Prostate gland (tissue), 2 donors: ENCODE measurements at regions not wholly inside any gene's neighbourhood (a gene's known extent, or its start where the extent isn't known, plus 50 kb on each side); places are given as distances from the start of the nearest gene placed in this dataset.

Experiments
- POLR2A ChIP-seq: fragments of 450-650 bp; IDR thresholded peaks from one replicate; pipeline ENCODE4 v1.6.1; 2016; ENCODE audit warnings: antibody characterized with exemption, mild to moderate bottlenecking
- POLR2AphosphoS5 ChIP-seq: sonication (generic); formaldehyde crosslinking; IDR thresholded peaks from one replicate; pipeline ENCODE4 v1.6.1; 2017; ENCODE audit warnings: antibody characterized with exemption
- TF ChIP-seq, protein P1 (sequence below), 4 experiments: fragments of 200-600 bp in 2 of 4; fragments of 450-650 bp in 2 of 4; sonication (generic) in 2 of 4; IDR thresholded peaks; 1 replicate in 3 of 4; 2 replicates in 1 of 4; pipeline ENCODE4 v1.5.1; 2016 to 2019; ENCODE audit warnings: antibody characterized with exemption in 4 of 4, mild to moderate bottlenecking in 2 of 4, moderate library complexity in 2 of 4

DNA sequence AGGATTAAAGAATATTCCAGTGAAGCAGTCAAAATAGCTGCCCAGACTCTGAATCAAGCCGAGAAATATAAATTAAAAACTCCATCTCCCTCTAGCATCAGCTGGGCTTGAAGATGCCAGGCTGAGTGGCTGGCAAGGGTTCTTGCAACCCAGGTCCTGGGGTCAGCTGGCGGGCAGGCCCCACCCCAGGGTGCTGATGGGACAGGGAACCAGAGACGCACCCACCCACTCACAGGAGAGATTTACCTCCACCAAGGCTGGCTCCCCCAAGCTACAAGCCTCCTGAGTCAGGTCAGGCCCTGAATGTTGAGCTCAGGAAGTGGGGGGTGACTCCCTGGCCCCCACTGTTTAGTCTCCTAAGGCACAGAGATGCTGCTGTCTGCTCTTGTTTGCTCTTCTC, 83.9 kb upstream of the HSPA9 start:
- TF ChIP-seq, protein P1, sequence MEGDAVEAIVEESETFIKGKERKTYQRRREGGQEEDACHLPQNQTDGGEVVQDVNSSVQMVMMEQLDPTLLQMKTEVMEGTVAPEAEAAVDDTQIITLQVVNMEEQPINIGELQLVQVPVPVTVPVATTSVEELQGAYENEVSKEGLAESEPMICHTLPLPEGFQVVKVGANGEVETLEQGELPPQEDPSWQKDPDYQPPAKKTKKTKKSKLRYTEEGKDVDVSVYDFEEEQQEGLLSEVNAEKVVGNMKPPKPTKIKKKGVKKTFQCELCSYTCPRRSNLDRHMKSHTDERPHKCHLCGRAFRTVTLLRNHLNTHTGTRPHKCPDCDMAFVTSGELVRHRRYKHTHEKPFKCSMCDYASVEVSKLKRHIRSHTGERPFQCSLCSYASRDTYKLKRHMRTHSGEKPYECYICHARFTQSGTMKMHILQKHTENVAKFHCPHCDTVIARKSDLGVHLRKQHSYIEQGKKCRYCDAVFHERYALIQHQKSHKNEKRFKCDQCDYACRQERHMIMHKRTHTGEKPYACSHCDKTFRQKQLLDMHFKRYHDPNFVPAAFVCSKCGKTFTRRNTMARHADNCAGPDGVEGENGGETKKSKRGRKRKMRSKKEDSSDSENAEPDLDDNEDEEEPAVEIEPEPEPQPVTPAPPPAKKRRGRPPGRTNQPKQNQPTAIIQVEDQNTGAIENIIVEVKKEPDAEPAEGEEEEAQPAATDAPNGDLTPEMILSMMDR (IDR thresholded peaks at IDR 0.05): no peak
- TF ChIP-seq POLR2A (no peak), POLR2AphosphoS5 (no peak)
